NOMO-1 treated with DMSO at 0.1 percent for 48 hours (cell line): ENCODE measurements at regions not wholly inside any gene's neighbourhood (a gene's known extent, or its start where the extent isn't known, plus 50 kb on each side); places are given as distances from the start of the nearest gene placed in this dataset.
A peak's percentile ranks its signal among the peaks of the same experiment; 100 is the strongest.

ENCODE experiments used
- DNase-seq: peaks from one replicate; lab custom pipeline; 2025; ENCODE audit not compliant: unreplicated experiment; lab: John Stamatoyannopoulos, UW

- no peak for DNase-seq
These were observed 199.5 kb upstream of the NFE2L3 start for GRCh38 chr7:25952261-25953057.

GRCh38 chr7:25953859-25954258 is 198.1 kb upstream of the NFE2L3 start:
- DNase-seq, result no peak

GRCh38 chr7:25954395-25954794 is 197.6 kb upstream of the NFE2L3 start:
- no peak for DNase-seq

GRCh38 chr7:25959168-25959734 is 192.7 kb upstream of the NFE2L3 start:
- DNase-seq, result no peak

GRCh38 chr7:25963733-25964132 is 188.3 kb upstream of the NFE2L3 start:
- no peak for DNase-seq

GRCh38 chr7:25964483-25964991 is 187.5 kb upstream of the NFE2L3 start:
- DNase-seq, result no peak

GRCh38 chr7:25965405-25966123 is 186.4 kb upstream of the NFE2L3 start:
- DNase-seq, result no peak

GRCh38 chr7:25966469-25966868 is 185.5 kb upstream of the NFE2L3 start:
- DNase-seq, result no peak

GRCh38 chr7:25967278-25968204 is 184.5 kb upstream of the NFE2L3 start:
- DNase-seq, result peak; percentile 90

- DNase-seq, result peak; percentile 6
These were observed 183.6 kb upstream of the NFE2L3 start for GRCh38 chr7:25968205-25968993.

- no peak for DNase-seq
These were observed 181.6 kb upstream of the NFE2L3 start for GRCh38 chr7:25970356-25970755.

GRCh38 chr7:25970911-25971310 is 181.1 kb upstream of the NFE2L3 start:
- DNase-seq, result no peak

- DNase-seq, result no peak
These were observed 175.4 kb upstream of the NFE2L3 start for GRCh38 chr7:25976630-25977029.

- DNase-seq, result no peak
These were observed 173.5 kb upstream of the NFE2L3 start for GRCh38 chr7:25978466-25978865.

GRCh38 chr7:25979605-25980004 is 172.4 kb upstream of the NFE2L3 start:
- no peak for DNase-seq

- no peak for DNase-seq
These were observed 169.3 kb upstream of the NFE2L3 start for GRCh38 chr7:25982684-25983083.

GRCh38 chr7:25985196-25985595 is 166.8 kb upstream of the NFE2L3 start:
- DNase-seq, result no peak

- no peak for DNase-seq
These were observed 163.4 kb upstream of the NFE2L3 start for GRCh38 chr7:25988640-25989039.

- no peak for DNase-seq
These were observed 162.8 kb upstream of the NFE2L3 start for GRCh38 chr7:25989140-25989705.
